HG03095 (cell line): ENCODE measurements at regions not wholly inside any gene's neighbourhood (a gene's known extent, or its start where the extent isn't known, plus 50 kb on each side); places are given as distances from the start of the nearest gene placed in this dataset.

Source experiments
- ATAC-seq: cut with Tn5 transposase; IDR thresholded peaks from one replicate; pipeline ENCODE4 v1.9.1; 2021; ENCODE audit warnings: moderate library complexity; ENCODE audit not compliant: unreplicated experiment

DNA sequence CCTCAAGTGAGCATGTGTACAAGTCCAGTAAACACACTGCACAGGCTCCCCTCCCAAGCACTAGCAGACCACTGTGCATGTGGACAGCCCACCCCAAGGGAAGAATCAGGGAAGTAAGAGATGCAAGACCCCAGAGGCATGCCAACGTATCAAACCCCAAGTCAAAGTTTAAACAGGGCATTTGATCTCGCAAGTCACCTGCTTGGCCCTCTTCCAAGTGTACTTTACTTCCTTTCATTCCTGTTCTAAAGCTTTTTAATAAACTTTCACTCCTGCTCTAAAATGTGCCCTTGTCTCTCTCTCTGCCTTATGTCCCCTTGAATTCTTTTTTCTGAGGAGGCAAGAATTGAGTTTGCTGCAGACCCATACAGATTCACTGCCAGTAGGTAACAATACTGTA is 201.2 kb upstream of the PARD3B start:
- no peak for ATAC-seq

DNA sequence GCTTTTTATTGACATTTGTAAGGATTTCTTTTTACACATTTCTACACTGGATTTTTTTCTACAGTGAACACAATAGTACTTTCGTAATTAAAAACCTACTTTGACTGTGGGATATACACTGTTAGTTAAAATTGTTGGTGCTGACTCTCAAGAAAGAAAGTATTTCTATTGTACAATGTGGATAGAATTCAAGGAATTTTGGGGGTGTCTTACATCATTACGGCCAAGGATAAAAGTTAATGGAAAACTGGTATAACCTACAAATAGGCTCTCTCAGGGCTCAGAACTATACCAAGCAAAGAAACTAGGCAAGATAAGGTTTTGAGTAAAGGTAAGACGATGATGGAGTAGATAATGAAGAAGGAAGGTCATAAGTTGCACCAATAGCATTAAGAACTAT is 198.4 kb upstream of the PARD3B start:
- no peak for ATAC-seq

DNA sequence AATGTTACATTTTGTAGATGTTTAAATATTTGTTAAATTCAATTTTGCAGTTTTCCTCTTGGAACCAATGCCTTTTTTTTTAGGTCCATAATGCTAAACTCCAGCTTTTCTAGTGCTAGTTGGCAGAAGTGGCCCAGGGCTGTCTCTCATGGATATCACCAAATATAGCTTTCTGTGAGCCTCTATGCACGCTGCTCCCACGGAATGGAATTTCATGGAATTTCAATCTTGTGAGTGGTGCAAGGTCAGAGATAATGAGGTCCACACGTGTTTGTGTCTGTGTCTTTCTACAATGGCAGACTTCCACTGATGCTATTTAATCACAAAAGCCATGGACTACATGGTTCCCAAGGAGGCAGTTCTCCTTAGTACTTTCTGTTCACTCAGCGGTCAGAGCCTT is 191.5 kb upstream of the PARD3B start:
- no peak for ATAC-seq

DNA sequence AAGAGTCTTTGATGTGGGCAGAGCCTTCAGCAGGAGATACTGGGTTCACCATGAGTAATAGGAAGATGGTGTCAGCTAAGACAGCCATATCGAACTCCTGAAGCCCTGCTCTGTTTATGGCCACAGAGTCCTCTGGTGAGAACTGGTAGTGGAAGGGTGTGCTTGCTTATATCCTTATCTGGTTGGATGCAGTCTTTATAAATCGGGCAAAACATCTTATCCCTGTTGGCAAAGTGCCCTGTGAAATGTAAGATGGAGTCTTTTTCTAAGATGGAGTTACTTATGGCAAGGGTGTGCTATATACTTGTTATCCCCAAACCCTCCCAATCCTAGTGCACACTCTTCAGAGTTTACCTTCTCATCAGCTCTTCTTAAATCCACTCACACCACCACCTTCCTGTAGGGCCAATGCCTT is 190.8 kb upstream of the PARD3B start:
- no peak for ATAC-seq

DNA sequence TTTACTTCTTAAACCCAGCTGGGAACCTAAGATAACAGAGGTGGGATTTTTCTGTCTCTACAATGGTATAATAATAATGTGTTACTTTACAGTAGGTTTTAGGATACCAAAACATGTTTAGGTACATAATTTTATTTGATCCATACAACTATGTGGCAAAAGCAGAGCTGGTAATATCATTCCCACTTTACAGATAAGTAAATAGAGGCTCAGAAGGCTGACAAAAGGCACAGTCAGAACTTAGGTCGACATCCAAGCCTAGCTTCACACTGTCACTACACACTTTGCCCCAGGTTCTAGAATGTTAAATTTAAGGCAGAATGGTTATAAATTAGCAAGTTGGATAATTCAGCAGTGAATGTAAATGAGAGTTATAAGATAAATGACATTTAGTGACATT is 189.6 kb upstream of the PARD3B start:
- no peak for ATAC-seq

DNA sequence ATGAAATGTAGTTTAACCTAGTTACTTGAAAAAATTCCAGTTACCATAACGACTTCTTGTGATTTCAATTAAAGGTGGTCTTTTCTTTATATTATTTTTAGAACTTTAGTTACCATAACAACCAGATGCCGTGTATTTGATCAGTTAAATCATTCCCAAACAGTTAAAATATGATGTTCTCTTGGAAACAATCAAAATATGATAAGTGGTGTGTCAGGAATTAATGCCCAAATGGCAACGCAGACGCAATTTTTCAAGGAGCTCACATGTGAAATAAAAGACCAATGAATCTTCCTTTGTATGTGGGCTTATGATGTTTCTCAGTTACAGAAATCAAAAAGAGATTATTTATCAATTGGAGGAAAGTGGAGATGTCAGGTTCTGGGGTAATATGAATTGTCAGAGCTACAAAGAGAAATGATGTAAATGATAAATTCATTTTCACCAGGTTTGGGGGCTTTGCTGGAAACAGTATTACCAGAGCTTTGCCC is 189.1 kb upstream of the PARD3B start:
- no peak for ATAC-seq

DNA sequence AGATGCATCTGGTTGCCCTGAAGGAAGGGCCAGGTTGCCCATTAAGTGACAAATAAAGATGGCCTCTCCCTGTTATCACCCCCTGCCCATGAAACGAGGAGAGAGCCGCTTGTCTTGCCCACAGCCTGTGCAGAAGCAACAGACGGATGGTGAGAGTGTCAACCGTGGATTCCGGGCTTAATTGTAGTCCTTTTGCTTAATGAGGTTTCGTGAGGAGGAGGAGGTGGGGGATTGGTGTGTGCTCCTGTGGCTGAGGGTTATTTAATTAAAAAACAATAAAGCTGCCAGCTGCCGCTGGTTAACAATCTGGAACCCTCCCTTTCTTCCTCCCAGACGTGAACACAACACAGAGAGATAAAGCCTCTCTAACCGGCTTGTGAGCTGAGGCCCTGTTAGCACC is 188.0 kb upstream of the PARD3B start:
- ATAC-seq: no peak

DNA sequence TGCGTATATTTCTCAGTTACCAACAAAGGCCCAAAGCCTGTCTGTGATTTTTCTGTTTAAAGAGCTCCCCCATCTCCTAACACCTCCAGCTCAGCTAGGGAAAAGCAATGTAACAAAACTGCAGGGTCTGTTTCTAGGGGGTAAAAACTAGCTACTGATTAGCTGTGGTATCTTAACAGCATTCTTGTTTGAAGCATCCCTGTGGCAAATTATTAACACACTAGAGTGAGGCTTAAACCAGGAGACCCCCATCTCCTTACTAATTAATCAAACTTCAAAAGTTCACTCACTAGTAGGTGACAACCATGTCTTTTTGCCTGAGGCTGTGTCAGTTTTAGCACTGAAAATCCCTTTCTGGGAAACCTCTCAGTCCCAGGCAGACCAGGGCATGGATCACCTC is 186.2 kb upstream of the PARD3B start:
- ATAC-seq: no peak

DNA sequence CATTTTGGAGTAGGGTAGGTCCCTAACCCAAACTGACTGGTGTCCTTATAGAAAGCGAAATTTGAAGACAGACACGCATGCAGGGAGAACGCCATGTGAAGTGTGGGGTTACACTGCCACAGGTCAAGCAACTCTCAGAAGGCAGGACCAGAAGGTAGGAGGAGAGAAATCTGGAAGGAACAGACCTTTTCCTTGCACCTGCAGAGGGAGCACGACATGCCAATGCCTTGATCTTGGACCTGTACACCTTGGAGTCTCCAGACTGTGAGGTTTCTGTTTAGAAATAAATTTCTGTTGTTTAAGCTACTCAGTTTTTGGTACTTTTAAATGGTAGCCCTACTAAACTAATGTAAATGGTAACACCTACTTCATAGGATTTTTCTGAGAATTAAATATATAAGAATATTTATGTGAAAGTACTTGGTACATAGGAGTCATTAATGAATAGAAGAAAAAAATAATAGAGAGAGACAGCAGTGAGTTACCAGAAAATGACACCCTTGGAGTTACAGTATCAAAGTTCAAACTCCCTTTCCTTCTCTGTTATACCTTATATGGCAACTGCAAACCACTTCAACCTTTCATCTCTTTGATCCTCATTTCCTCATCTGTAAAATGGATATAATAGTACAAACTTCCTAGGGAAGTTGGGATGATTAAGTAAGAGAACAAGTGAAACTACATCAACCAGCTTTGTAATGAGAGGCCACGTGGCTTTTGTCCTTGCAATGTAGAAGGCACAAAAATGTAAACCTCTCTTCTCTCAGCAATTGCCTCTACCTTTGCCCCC is 184.9 kb upstream of the PARD3B start:
- ATAC-seq: no peak

DNA sequence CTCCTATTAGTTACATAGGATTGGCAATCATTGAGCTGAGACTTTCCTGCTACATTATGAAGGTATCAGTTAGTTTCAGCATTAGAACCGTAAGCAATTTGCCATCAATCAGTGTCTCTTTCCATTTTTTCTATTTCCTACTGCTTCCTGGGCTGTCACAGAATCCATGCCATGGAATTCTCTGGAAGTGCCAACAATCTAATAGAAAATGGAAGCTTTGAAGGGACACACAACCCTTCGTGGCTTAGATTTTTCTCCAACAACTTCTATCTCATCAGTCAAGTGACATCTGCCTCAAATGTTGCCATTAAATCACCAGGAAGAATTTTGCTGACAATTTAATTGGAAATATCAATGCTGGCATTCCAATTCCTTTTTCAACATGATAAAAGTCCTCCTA is 183.5 kb upstream of the PARD3B start:
- ATAC-seq: no peak

DNA sequence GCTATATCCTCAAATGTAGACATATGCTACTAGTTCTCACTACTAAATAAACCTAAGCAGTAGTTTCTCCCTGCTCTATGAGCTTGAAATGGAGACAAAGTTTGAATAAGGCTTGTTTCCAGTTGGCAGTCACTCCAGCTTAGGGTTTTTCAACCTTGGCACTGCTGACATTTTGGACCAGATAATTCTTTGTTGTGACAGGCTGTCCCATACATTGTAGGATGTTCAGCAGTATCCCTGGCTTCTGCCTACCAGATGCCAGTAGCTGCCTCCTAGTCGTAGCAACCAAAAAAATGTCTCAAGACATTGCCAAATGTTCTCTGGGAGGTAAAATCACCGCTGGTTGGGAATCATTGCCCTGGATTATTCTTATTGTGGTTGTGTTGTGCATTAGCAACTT is 182.7 kb upstream of the PARD3B start:
- no peak for ATAC-seq

DNA sequence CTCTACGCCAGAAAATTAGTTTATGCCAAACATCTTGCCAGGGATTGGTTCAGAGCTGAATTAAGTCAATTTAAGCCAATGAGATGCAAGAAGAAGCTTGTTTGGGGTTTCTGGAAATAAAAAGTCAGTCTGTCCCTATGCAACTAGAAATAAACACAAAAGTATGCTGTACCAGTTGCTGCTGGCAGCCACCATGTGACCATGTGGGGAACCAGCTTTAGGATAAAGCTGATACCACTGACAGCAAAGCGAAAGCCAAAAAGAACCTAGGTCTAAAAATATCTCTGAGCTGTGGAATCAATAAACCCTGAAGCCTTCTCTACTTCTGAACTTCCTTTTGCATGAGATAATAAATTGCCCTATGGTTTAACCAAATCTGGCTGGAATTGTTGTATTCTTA is 181.8 kb upstream of the PARD3B start:
- no peak for ATAC-seq

DNA sequence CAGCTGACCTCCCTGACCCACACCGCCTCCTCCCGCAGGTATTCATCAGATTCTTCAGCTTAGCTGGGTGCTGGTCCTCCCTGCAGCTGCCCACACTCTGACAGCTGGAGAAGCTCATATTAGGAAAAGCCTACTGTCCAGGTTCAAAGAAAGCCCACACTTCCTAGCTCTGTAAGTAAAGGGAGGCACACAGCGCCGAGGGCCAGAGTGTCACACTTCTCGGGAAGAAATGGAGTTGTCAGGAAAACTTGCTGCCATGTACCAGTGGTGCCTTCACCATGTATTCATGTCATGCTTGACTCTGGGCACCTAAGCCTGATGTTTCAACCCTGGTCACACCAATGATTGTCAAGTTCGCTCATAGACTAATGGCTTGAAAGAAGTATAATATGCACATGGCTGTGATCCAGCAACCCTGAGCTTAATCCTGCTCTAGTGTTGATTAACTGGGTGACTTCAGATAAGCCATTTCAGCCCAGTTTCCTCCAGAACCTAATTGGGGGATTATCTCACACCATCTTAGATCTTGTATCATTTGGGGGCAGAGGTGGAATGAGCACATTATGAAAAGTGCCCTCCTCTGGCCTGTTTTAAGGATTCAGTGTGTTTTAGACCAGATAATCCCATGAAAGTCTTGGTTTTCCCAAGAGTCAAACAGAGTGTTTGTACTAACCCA is 180.3 kb upstream of the PARD3B start:
- ATAC-seq: no peak

DNA sequence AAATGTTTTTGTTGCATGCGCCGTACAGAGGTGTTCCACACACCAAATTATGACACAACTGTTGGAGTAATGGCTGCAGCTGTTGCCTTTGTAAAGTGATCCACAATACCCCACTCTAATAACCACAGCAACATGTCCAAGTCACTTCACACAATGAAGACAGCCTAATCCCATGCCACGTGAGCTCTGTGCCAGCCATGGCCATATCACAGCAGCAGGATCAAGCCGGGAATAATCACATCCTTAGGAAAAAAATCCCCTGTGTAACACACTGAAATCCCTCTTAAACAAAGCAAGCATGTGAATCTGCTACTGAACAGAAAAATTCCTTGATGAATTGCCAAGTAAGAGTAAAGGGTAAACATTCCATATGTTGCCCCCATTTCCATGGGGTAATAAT is 179.5 kb upstream of the PARD3B start:
- ATAC-seq: no peak

DNA sequence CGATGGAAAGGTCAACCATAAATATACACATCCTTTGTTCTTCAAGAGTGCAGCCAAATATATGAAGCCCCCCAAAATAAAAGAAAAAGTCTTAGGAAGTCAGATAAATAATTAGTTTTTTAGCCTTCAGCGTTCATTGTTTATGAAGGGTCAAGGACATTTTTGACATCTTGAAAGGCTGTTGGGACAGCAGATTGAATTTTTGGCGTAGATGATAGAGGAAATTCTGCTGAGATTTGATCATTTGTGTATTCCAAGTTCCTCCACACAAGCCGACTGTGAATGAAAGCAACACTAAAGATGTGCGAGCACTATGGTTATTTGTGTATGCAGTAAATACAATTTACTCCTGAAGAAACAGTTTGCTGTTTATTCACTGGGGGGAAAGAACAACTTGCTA is 177.8 kb upstream of the PARD3B start:
- no peak for ATAC-seq

DNA sequence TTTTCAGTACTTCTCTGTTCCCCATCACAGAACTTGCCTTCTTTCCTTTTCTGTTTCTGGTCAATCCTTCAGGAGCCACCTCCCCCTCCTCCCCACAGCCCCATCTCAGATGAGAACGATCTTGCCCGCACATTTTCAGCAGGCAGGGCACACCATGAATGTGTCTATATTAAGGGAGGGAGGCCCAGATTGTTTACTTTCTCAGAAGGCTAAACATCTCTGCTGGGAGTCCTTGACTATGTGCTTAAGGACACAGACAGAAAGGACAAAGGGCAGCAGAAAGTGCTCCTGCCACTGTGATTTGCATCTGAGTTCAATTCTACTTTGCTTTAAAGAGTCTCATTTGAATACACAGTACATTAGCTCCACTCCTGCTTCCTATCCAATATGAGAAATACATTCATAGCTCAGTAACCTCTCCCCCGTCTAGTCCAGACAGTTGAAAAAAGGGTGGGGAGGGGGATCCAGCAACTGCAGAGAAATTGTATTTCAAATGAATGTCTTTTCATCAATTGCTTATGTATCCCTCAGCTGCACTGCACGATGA is 175.0 kb upstream of the PARD3B start:
- ATAC-seq: no peak

DNA sequence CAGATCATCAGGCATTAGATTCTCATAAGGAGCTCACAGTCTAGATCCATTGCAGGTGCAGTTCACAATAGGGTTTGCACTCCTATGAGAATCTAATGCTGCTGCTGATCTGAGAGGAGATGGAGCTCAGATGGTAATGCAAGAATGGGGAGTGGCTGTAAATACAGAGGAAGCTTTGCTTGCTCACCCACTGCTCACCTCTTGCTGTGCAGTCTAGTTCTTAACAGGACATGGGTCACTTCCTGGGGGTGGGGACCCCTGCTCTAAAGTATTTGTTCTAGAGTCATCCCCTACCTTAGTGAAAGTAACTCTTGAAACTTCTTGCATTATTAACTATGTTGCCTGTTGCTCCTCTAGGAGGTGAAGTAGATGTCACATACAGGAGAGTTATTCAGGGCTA is 171.3 kb upstream of the PARD3B start:
- no peak for ATAC-seq

DNA sequence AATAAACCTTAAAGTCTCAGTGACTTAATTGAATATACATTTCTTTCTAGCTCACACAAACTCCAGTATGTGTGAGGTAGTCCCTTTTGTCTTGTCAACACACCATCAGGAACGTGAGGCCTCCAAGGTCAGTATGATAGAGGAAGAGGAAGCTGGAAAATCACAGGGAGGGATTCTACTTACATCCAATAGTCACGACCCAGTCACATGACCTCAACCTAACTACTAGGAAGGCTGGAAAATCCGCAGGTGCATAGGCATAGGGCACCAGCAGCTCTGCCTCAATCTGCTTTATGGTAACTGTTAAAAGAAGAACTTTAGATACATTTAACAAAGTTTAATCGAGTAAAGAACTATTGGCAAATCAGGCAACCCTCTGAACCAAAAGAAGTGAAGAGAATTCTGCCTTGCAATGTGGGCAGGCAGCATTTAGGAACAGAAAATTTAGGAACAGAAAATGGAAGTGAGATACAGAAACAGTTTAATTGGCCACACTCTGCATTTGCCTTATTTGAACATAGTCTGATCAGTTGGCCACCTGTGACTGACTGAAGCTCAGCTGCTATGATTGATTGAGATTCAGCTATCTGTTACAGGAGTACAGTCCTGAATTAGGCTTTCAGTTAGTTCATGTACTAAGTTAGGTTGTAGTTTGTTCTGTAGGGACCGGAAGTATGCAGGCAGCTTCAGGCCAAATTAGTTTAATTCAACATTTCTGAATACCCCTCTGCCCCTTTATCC is 165.0 kb upstream of the PARD3B start:
- ATAC-seq: no peak

DNA sequence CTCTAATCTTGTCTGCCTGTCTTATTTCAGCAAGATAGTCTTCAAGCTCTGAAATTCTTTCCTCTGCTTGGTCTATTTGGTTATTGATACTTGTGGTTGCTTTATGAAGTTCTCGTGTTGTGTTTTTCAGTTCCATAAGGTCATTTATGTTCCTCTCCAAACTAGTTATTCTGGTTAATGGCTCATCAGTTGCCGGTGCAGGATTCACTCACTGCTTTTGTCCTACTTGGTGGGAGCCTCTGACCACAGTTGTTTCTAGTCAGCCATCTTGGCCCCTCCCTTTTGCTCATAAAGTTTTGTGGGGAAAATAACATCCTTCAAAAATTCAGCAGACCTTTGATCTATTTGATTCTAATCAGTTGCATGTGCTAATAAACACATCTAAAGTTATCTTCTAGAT is 158.6 kb upstream of the PARD3B start:
- no peak for ATAC-seq

DNA sequence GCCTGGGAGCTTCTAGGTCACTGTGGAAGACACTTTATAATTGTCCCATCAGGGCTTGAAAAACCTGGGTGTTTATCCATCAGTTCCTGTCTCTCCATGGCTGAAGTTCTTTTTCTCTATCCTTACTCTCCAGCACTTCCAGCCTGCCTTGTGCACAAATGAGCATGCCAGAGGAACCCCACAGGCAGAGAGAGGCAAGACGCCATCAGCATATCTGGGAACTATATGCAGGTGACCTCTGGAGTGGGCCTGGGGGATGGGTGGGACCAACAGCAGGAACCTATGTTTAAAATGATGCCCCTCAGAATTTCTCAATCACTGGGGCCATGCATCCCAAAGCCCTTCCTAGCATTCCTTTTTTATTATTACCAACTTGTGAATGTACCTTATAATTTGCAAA is 156.2 kb upstream of the PARD3B start:
- ATAC-seq: no peak

DNA sequence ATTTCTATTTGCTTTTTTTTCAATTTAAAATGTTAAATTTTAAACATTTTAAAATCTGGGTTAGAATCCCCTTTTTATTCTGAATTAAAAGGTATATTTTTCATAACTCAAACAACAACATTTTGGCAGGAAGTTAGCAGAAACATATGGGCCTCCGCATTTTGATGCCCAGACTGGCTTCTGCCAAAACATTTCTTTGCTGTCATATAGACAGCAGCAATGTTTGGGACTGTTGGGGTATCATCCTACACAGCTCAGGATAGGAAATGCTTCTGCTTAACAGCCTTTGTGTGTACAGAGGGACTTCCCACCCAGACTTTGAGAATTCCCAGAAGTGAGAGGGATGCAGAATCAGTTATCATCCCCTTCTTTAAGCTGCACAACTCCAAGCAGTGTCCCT is 155.4 kb upstream of the PARD3B start:
- ATAC-seq: no peak

DNA sequence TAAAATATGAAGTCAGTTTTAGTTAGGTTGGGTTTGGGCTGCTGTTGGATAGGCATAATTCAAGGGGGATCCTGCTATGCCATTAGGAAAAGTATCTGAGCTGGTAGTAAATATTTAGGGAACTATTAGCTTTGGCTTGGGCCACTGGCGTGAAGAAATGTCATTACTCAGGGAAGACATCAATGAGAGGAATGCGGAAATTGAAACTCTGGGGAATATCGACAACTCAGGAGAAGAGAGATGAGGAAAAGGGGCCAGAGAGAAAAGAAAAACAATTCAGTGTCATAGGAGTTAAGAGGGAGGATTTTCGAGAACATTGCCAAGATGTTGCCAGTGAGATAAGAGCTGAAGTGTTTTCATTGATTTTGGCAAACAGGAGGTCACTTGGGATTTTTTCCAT is 149.7 kb upstream of the PARD3B start:
- ATAC-seq: no peak
